Liver (tissue), 8 donors: ENCODE measurements at regions not wholly inside any gene's neighbourhood (a gene's known extent, or its start where the extent isn't known, plus 50 kb on each side); places are given as distances from the start of the nearest gene placed in this dataset.

ENCODE experiments used
- DNase-seq: peaks from one replicate; pipeline ENCODE4 v3.0.0-alpha.2; 2017; ENCODE audit warnings: low spot score
- H3K27ac ChIP-seq, 2 donors: one replicate each; pipeline ENCODE4 v1.7.0; 2013; ENCODE audit warnings: inconsistent platforms in 2 of 2, low read length in 2 of 2, control low read depth in 1 of 2, low read depth in 1 of 2, mild to moderate bottlenecking in 1 of 2
- H3K27me3 ChIP-seq, 4 donors: one replicate each; pipeline versions ENCODE4 v1.6.1 to v1.7.0; 2013; ENCODE audit warnings: low read length in 3 of 4, inconsistent platforms in 1 of 4, mild to moderate bottlenecking in 1 of 4, moderate library complexity in 1 of 4; ENCODE audit not compliant: control insufficient read depth in 4 of 4, insufficient read depth in 4 of 4
- H3K36me3 ChIP-seq, 4 donors: one replicate each; pipeline versions ENCODE4 v1.6.1 to v1.7.0; 2013; ENCODE audit warnings: low read length in 3 of 4, mild to moderate bottlenecking in 3 of 4, low read depth in 1 of 4, moderate library complexity in 1 of 4; ENCODE audit not compliant: control insufficient read depth in 4 of 4, insufficient read depth in 3 of 4
- H3K4me1 ChIP-seq, 4 donors: one replicate each; pipeline versions ENCODE4 v1.6.1 to v1.7.0; 2013; ENCODE audit warnings: low read length in 3 of 4, mild to moderate bottlenecking in 3 of 4, moderate library complexity in 1 of 4; ENCODE audit not compliant: control insufficient read depth in 4 of 4, insufficient read depth in 4 of 4
- H3K4me3 ChIP-seq, 3 donors: one replicate each; pipeline versions ENCODE4 v1.6.1 to v1.7.0; 2013; ENCODE audit warnings: low read length in 3 of 3, control low read depth in 1 of 3, low read depth in 1 of 3, mild to moderate bottlenecking in 1 of 3
- H3K9ac ChIP-seq, 2 donors: one replicate each; pipeline ENCODE4 v1.7.0; 2013; ENCODE audit warnings: low read length in 2 of 2, mild to moderate bottlenecking in 2 of 2, moderate library complexity in 2 of 2, control low read depth in 1 of 2, low read depth in 1 of 2
- H3K9me3 ChIP-seq, 4 donors: one replicate each; pipeline versions ENCODE4 v1.6.1 to v1.7.0; 2013; ENCODE audit warnings: low read length in 3 of 4; ENCODE audit not compliant: control insufficient read depth in 4 of 4
- FOXA1 ChIP-seq: IDR thresholded peaks from 2 replicates; pipeline ENCODE4 v1.6.1; 2016; ENCODE audit warnings: antibody characterized with exemption
- FOXA2 ChIP-seq: IDR thresholded peaks from 2 replicates; pipeline ENCODE4 v1.6.1; 2016; ENCODE audit warnings: antibody characterized with exemption
- GABPA ChIP-seq, 2 donors: IDR thresholded peaks in 1 of 2; conservative IDR thresholded peaks in 1 of 2; 2 replicates each; pipeline ENCODE4 v1.6.1; 2016; ENCODE audit warnings: antibody characterized with exemption in 2 of 2, mild to moderate bottlenecking in 1 of 2, moderate library complexity in 1 of 2
- HNF4A ChIP-seq, 2 donors: conservative IDR thresholded peaks; 2 replicates each; pipeline ENCODE4 v1.6.1; 2016; ENCODE audit warnings: antibody characterized with exemption in 2 of 2, mild to moderate bottlenecking in 2 of 2
- JUND ChIP-seq, 2 donors: IDR thresholded peaks; 2 replicates each; pipeline ENCODE4 v1.6.1; 2016; ENCODE audit warnings: antibody characterized with exemption in 2 of 2
- NR2F2 ChIP-seq: IDR thresholded peaks from 2 replicates; pipeline ENCODE4 v1.6.1; 2016; ENCODE audit warnings: antibody characterized with exemption
- RAD21 ChIP-seq, 2 donors: IDR thresholded peaks; 2 replicates each; pipeline ENCODE4 v1.6.1; 2016; ENCODE audit warnings: antibody characterized with exemption in 2 of 2, mild to moderate bottlenecking in 2 of 2
- RXRA ChIP-seq, 2 donors: IDR thresholded peaks; 2 replicates each; pipeline ENCODE4 v1.6.1; 2017 to 2018; ENCODE audit warnings: antibody characterized with exemption in 2 of 2, mild to moderate bottlenecking in 1 of 2
- SP1 ChIP-seq: IDR thresholded peaks from 2 replicates; pipeline ENCODE4 v1.6.1; 2018; ENCODE audit warnings: antibody characterized with exemption, mild to moderate bottlenecking
- YY1 ChIP-seq: IDR thresholded peaks from 2 replicates; pipeline ENCODE4 v1.6.1; 2016; ENCODE audit warnings: antibody characterized with exemption, mild to moderate bottlenecking
- WGBS: extraction: QIAGEN DNeasy Blood & Tissue Kit; methylation state at CpG from one replicate; pipeline ENCODE4 v1.1.7; 2013; 5-methylcytosine and 5-hydroxymethylcytosine counted together
- TF ChIP-seq, protein P1 (sequence below): fragments of 150-350 bp; IDR thresholded peaks from 2 replicates; pipeline ENCODE4 v1.5.1; 2017; ENCODE audit warnings: improper control_type of control experiment, low read depth, low read length; ENCODE audit not compliant: missing input control
- TF ChIP-seq, protein P2 (sequence below): IDR thresholded peaks from 2 replicates; pipeline ENCODE4 v1.6.1; 2016; ENCODE audit warnings: antibody characterized with exemption
- TF ChIP-seq, protein P3 (sequence below): IDR thresholded peaks from 2 replicates; pipeline ENCODE4 v1.6.1; 2016; ENCODE audit warnings: antibody characterized with exemption, mild to moderate bottlenecking
- TF ChIP-seq, protein P4 (sequence below): IDR thresholded peaks from 2 replicates; pipeline ENCODE4 v1.6.1; 2016; ENCODE audit warnings: antibody characterized with exemption
- donor health status: healthy.
- donor health status: healthy.
- donor health status: healthy.
- donor health status: healthy.
- donor health status: healthy.

DNA sequence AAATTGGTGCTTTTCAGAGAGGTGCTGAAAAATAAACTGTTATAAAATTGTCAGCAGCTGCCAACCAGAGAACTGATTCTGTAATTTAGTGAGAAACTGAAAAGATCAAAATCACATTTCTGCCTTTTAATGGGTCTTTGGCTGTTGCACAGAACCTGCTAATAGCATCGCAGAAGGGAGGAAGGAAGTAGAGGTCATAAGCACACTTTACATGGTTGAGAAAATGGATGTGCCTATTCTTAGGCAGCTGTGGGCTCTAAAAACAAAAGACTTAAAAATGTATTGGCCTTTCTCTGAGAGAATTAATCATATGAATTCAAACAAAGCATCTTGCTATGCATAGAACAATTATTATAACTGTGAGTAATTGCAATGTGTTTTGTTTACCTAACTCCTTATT, 1186.9 kb downstream of the DSC3 start:
- Histone ChIP-seq H3K27ac (no peak overlapping the region), H3K9ac (no peak overlapping the region), H3K9me3 (no peaks in the 10 kb centered on the region), H3K4me1 (no peaks in the 10 kb centered on the region), H3K4me3 (no peak overlapping the region), H3K27me3 (no peaks in the 10 kb centered on the region), H3K36me3 (no peaks in the 10 kb centered on the region)
- DNase-seq, result no peak
- TF ChIP-seq RXRA (IDR thresholded peaks at IDR 0.05) (no peak), JUND (IDR thresholded peaks at IDR 0.05) (no peak), RAD21 (IDR thresholded peaks at IDR 0.05) (no peak), FOXA1 (no peak), FOXA2 (no peak), SP1 (no peak), YY1 (no peak), GABPA (IDR thresholded peaks at IDR 0.05 in 1 of 2, conservative IDR thresholded peaks at IDR 0.05 in 1 of 2) (no peak), HNF4A (conservative IDR thresholded peaks at IDR 0.05) (no peak), NR2F2 (no peak)
- TF ChIP-seq, protein P1, sequence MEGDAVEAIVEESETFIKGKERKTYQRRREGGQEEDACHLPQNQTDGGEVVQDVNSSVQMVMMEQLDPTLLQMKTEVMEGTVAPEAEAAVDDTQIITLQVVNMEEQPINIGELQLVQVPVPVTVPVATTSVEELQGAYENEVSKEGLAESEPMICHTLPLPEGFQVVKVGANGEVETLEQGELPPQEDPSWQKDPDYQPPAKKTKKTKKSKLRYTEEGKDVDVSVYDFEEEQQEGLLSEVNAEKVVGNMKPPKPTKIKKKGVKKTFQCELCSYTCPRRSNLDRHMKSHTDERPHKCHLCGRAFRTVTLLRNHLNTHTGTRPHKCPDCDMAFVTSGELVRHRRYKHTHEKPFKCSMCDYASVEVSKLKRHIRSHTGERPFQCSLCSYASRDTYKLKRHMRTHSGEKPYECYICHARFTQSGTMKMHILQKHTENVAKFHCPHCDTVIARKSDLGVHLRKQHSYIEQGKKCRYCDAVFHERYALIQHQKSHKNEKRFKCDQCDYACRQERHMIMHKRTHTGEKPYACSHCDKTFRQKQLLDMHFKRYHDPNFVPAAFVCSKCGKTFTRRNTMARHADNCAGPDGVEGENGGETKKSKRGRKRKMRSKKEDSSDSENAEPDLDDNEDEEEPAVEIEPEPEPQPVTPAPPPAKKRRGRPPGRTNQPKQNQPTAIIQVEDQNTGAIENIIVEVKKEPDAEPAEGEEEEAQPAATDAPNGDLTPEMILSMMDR, result no peak
- TF ChIP-seq, protein P2, sequence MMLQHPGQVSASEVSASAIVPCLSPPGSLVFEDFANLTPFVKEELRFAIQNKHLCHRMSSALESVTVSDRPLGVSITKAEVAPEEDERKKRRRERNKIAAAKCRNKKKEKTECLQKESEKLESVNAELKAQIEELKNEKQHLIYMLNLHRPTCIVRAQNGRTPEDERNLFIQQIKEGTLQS, result no peak
- TF ChIP-seq, protein P3, sequence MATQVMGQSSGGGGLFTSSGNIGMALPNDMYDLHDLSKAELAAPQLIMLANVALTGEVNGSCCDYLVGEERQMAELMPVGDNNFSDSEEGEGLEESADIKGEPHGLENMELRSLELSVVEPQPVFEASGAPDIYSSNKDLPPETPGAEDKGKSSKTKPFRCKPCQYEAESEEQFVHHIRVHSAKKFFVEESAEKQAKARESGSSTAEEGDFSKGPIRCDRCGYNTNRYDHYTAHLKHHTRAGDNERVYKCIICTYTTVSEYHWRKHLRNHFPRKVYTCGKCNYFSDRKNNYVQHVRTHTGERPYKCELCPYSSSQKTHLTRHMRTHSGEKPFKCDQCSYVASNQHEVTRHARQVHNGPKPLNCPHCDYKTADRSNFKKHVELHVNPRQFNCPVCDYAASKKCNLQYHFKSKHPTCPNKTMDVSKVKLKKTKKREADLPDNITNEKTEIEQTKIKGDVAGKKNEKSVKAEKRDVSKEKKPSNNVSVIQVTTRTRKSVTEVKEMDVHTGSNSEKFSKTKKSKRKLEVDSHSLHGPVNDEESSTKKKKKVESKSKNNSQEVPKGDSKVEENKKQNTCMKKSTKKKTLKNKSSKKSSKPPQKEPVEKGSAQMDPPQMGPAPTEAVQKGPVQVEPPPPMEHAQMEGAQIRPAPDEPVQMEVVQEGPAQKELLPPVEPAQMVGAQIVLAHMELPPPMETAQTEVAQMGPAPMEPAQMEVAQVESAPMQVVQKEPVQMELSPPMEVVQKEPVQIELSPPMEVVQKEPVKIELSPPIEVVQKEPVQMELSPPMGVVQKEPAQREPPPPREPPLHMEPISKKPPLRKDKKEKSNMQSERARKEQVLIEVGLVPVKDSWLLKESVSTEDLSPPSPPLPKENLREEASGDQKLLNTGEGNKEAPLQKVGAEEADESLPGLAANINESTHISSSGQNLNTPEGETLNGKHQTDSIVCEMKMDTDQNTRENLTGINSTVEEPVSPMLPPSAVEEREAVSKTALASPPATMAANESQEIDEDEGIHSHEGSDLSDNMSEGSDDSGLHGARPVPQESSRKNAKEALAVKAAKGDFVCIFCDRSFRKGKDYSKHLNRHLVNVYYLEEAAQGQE, result no peak
- TF ChIP-seq, protein P4, sequence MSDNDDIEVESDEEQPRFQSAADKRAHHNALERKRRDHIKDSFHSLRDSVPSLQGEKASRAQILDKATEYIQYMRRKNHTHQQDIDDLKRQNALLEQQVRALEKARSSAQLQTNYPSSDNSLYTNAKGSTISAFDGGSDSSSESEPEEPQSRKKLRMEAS, result no peak
- WGBS, result 76% methylated on average over 1 of the region's 1 CpG

DNA sequence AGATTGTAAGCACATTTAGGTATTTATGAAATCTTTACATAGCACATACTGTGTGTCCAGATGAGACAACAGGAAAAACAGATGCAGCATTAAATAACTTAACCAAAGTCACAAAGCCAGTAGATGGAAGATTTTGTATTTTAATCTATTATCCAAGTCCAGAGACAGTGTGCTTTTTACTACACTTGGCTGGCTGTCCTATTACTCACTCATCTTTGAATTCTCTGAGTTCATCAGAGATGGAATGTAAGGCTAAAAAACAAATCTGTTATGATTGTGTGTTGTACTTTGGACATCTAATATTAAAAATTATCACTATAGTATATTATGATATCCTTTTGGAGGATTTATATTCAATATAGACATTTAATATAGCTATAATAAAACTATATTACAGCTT, 1189.4 kb downstream of the DSC3 start:
- no peak overlapping the region for H3K4me3 ChIP-seq
- no peak overlapping the region for H3K9ac ChIP-seq
- no peaks in the 10 kb centered on the region for H3K9me3 ChIP-seq
- no peaks in the 10 kb centered on the region for H3K36me3 ChIP-seq
- DNase-seq, result no peak
- H3K4me1 ChIP-seq, result no peaks in the 10 kb centered on the region
- H3K27ac ChIP-seq, result no peak overlapping the region
- TF ChIP-seq, protein P2, result no peak
- TF ChIP-seq, protein P3, result no peak
- TF ChIP-seq FOXA2 (no peak), NR2F2 (no peak), HNF4A (conservative IDR thresholded peaks at IDR 0.05) (no peak)
- TF ChIP-seq, protein P1, result no peak
- H3K27me3 ChIP-seq, result no peaks in the 10 kb centered on the region
